Ectodermal cell (in vitro differentiated cells): ENCODE measurements at regions not wholly inside any gene's neighbourhood (a gene's known extent, or its start where the extent isn't known, plus 50 kb on each side); places are given as distances from the start of the nearest gene placed in this dataset.

ENCODE experiments used
- H3K27ac ChIP-seq: 2 replicates; pipeline ENCODE4 v1.7.0; 2013; ENCODE audit warnings: mild to moderate bottlenecking, low read depth, low read length; ENCODE audit not compliant: insufficient read depth, poor library complexity, severe bottlenecking
- H3K27me3 ChIP-seq: 2 replicates; pipeline ENCODE4 v1.7.0; 2013; ENCODE audit warnings: mild to moderate bottlenecking, low read length; ENCODE audit not compliant: insufficient read depth, control insufficient read depth, poor library complexity, severe bottlenecking
- H3K36me3 ChIP-seq: one replicate; pipeline ENCODE4 v1.7.0; 2013; ENCODE audit warnings: low read length; ENCODE audit not compliant: control insufficient read depth, insufficient read depth
- H3K4me1 ChIP-seq: one replicate; pipeline ENCODE4 v1.7.0; 2013; ENCODE audit warnings: low read length; ENCODE audit not compliant: control insufficient read depth, insufficient read depth
- H3K4me3 ChIP-seq: 2 replicates; pipeline ENCODE4 v1.7.0; 2013; ENCODE audit warnings: low read depth, low read length, control low read depth; ENCODE audit not compliant: insufficient read depth
- H3K9me3 ChIP-seq: 2 replicates; pipeline ENCODE4 v1.7.0; 2013; ENCODE audit warnings: mild to moderate bottlenecking, low read length, moderate library complexity; ENCODE audit not compliant: control insufficient read depth
- WGBS, 2 experiments: methylation state at CpG; one replicate each; pipeline ENCODE4 v1.1.7; 2013; ENCODE audit warnings: missing lambda C conversion rate in 2 of 2; 5-methylcytosine and 5-hydroxymethylcytosine counted together

DNA sequence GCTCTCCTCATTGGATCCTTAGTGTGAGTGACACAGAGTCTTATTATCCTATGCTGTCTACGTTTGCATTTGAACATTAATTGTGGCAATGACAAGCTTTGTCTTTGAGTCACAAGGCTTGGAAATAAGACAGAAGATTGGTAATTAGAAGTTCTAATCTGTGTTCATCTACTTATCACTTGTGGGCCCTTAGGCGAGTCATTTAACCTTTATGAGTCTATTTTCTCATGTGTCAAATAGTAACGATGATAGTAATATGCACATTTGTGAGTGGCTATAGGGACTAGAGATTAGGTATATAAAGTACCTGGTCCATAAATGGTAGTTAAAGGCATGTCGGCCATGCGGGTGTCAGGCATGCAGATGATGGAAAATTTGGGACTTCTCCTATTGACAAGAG lies 105.6 kb upstream of the NABP1 start:
- Histone ChIP-seq H3K4me3 (no peak overlapping the region), H3K27me3 (no peaks in the 10 kb centered on the region), H3K4me1 (no peaks in the 10 kb centered on the region), H3K9me3 (no peaks in the 10 kb centered on the region), H3K27ac (no peak overlapping the region), H3K36me3 (no peaks in the 10 kb centered on the region)
- WGBS, 2 experiments: 96 to 97% methylated on average over 5 of the region's 5 CpGs

DNA sequence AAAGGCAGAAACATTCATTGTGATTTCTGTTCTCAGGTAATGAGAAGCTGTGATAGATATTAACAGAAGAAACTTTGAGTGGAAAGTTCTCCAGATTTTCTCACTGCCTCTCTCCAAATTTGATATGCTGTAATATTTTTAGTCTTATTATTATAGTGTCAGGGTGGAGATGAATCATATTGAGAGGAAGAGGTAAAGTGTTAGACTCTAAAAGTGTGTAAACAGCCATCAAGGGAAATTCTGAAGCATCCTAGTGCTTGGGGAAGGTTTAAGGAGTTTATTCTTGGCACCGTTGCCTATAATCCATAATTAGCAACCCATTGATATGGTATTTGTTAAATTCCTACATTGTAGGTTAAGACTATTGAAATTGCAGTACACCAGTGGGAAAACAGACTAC lies 104.7 kb upstream of the NABP1 start:
- Histone ChIP-seq H3K9me3 (no peaks in the 10 kb centered on the region), H3K4me3 (no peak overlapping the region), H3K4me1 (no peaks in the 10 kb centered on the region), H3K27me3 (no peaks in the 10 kb centered on the region), H3K27ac (no peak overlapping the region), H3K36me3 (no peaks in the 10 kb centered on the region)
- 91% methylated on average over 1 of the region's 1 CpG; no CpG with 5 or more reads in 1 of the 2 experiments for WGBS, 2 experiments

DNA sequence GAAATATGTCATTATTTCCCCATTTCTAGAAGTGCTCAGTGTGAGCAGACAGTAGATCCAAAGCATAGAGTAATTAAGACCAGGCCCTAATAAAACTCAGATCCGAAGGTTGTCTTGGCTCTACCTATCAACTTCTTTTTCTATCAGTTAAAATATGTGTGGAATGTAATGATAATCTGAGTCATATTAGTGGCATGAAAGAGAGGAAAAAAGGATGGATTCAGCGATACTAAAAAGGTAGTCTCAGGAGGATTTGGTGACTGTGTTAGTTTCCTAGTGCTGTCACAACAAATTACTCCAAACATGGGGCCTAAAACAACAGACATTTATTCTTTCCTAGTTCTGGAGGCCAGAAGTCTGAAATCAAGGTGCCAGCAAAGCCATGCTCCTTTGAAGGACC lies 103.7 kb upstream of the NABP1 start:
- H3K4me3 ChIP-seq: no peak overlapping the region
- no peaks in the 10 kb centered on the region for H3K36me3 ChIP-seq
- H3K9me3 ChIP-seq: no peaks in the 10 kb centered on the region
- WGBS, 2 experiments: 96 to 100% methylated on average over 2 of the region's 2 CpGs
- no peaks in the 10 kb centered on the region for H3K27me3 ChIP-seq
- no peaks in the 10 kb centered on the region for H3K4me1 ChIP-seq
- no peak overlapping the region for H3K27ac ChIP-seq

DNA sequence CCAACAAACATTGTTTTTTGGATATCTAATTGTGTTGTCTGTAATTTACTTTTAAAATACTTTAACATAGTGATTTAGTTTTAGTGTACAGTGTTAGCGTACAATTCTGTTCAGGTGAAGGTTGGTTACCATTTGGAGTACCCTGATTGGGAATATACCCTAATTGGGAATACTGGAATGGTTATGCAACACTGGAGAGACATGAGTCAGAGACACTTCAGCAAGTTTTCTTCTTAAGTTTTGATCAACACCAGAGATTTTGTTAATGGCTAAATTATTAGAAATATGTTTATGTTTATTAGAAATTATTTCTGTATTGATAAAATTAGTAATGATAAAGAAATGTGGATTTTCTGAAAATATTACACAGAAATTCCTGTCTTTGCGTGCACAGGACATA lies 100.3 kb upstream of the NABP1 start:
- Histone ChIP-seq H3K36me3 (no peaks in the 10 kb centered on the region), H3K4me1 (no peaks in the 10 kb centered on the region), H3K4me3 (no peak overlapping the region), H3K27me3 (no peaks in the 10 kb centered on the region), H3K9me3 (no peaks in the 10 kb centered on the region), H3K27ac (no peak overlapping the region)
- WGBS, 2 experiments: 65 to 66% methylated on average over 2 of the region's 2 CpGs

DNA sequence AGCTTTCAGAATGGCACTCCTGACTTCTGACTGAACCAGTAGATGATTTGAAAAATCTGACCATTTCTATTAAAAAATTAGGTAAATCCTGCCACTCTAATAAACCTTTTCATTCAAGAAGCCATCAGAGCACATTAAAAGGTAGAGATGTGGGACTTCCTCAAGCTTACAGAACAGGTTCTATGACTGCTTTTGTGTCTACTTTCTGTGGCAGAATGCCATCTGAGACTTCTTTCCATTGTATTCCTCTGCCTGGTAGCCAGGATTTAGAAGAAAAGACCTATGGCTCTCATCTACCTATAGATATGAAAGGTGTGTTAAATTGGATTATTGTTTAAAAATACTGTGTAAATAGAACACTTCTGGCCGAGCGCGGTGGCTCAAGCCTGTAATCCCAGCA lies 99.9 kb upstream of the NABP1 start:
- H3K4me1 ChIP-seq: no peaks in the 10 kb centered on the region
- no peak overlapping the region for H3K4me3 ChIP-seq
- no peak overlapping the region for H3K27ac ChIP-seq
- no peaks in the 10 kb centered on the region for H3K27me3 ChIP-seq
- H3K9me3 ChIP-seq: no peaks in the 10 kb centered on the region
- no peaks in the 10 kb centered on the region for H3K36me3 ChIP-seq
- WGBS, 2 experiments: 95% methylated on average over 3 of the region's 3 CpGs

DNA sequence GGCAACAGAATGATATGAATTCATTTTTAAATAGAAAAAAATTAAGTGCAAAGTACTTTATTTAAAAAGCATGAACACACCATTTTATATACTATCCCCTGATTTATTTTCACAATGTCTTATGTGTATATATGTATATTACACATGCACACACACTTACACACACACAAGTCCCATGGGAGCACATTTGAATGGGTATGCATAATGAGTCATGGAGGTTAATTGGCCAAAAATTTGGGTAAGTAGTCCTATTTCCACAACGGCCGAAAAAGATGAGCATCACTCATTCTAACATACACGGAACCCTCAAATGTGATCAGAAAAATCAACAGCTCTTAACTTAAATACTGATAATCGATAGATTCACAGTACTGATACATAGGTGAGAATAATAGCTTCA lies 97.4 kb upstream of the NABP1 start:
- Histone ChIP-seq H3K27me3 (no peaks in the 10 kb centered on the region), H3K4me3 (no peak overlapping the region), H3K4me1 (no peaks in the 10 kb centered on the region), H3K9me3 (no peaks in the 10 kb centered on the region), H3K27ac (no peak overlapping the region), H3K36me3 (no peaks in the 10 kb centered on the region)
- WGBS, 2 experiments: 88 to 100% methylated on average over 1 to 4 of the region's 4 CpGs

DNA sequence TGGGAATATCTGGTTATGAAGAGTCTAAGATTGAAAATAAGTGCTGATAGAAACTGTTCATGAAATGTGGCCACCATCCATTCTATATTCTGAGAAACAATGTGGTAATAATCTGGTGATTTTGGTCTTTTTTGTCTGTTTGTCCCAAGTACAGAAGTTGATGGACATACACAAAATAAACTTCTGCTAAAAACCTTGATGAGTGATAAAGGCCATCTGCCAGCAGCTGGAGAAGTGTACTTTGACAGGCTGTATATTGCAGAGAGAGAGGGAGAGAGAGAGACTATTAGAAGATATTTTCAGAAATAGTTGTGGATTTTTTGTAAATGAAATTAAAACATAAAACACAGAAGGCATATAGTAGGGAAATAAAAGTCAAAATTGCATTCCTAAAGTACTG lies 96.9 kb upstream of the NABP1 start:
- Histone ChIP-seq H3K4me1 (no peaks in the 10 kb centered on the region), H3K27me3 (no peaks in the 10 kb centered on the region), H3K4me3 (no peak overlapping the region), H3K9me3 (no peaks in the 10 kb centered on the region), H3K27ac (no peak overlapping the region), H3K36me3 (no peaks in the 10 kb centered on the region)

DNA sequence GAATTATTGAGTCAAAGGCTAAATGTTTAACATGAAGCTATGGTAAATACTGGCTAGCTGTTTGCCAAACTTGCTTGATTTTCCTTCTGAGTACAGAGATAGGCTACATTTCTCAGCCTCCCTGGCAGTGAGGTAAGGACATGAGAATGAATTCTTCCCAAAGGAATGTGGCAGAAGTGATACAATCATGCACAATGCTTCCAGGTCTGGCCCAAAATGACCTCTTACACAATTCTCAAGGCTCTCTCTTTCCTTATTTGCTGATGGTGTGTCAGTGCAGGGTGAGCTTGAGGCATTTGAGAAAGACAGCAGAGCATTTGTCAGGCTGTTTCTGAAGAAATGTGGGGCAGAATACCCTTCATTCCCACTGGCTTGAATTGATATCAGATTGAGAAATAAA lies 95.6 kb upstream of the NABP1 start:
- Histone ChIP-seq H3K4me3 (no peak overlapping the region), H3K27me3 (no peaks in the 10 kb centered on the region), H3K27ac (no peak overlapping the region), H3K36me3 (no peaks in the 10 kb centered on the region), H3K4me1 (no peaks in the 10 kb centered on the region), H3K9me3 (no peaks in the 10 kb centered on the region)

DNA sequence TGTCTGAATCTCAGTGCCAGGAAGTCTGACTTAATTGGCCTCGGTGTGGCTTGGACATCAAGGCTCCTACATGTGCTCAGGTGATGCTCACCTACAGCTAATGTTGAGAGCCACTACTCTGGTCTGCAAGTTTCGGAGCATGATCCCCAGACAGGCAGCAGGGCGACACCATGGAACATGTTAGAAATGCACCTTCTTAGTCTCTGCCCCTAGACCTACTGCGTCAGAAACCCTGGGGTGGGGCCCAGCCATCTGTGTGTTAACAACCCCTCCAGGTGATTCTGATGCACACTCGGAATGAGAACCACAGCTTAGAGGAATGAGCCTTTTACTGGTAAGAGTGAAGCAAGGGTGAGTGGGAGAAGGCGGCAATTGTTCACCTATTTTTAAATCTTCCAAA lies 86.9 kb upstream of the NABP1 start:
- Histone ChIP-seq H3K36me3 (no peaks in the 10 kb centered on the region), H3K9me3 (no peaks in the 10 kb centered on the region), H3K4me1 (no peaks in the 10 kb centered on the region), H3K27me3 (no peaks in the 10 kb centered on the region), H3K27ac (no peak overlapping the region), H3K4me3 (no peak overlapping the region)
- 94 to 96% methylated on average over 6 of the region's 6 CpGs for WGBS, 2 experiments

DNA sequence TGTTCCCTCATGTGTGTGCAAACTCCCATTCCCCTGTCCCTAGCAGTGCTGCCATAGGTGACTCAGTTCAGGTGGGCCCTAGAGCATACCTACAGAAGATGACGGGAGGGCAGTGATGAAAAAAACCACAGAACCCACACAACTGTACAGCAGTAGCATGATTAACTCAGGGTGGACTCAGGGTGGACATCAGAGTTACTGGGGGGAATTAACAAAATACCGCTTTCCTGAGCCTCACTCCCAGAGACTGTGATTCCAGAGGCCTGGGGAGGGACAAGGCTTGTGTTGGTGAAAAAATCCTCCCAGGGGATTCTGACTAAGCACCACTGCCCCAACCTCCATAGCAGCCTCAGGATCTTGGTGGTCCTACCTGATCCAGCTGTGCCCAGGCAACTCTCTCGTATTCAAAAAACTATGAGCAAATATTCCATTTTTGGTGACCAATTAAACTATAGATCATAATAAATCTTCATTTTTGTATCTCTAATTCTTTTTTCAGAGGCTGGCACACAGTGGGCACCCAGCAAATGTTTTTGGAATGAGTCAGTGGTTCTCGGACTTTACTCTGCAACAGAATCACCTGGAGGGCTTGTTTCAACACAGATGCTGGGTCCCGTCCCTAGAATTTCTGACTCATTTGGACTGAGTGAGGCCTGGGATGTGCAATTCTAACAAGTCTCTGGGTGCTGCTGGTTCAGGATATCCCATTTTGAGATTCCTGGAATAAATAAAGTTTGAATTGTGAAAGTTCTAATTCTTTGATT lies 84.1 kb upstream of the NABP1 start:
- Histone ChIP-seq H3K27ac (no peak overlapping the region), H3K4me3 (no peak overlapping the region), H3K36me3 (no peaks in the 10 kb centered on the region), H3K4me1 (no peaks in the 10 kb centered on the region), H3K9me3 (no peaks in the 10 kb centered on the region), H3K27me3 (no peaks in the 10 kb centered on the region)
- WGBS, 2 experiments: 76 to 84% methylated on average over 5 of the region's 5 CpGs
